GM21737 (cell line): ENCODE measurements at regions not wholly inside any gene's neighbourhood (a gene's known extent, or its start where the extent isn't known, plus 50 kb on each side); places are given as distances from the start of the nearest gene placed in this dataset.
"Not testable (repeated sequence)": the region's sequence is repeated elsewhere in the genome, so short reads cannot be mapped to it uniquely, and the experiment has no call there.

ENCODE experiments used
- ATAC-seq: cut with Tn5 transposase; IDR thresholded peaks from one replicate; pipeline ENCODE4 v1.9.1; 2021; ENCODE audit warnings: mild to moderate bottlenecking, moderate library complexity; ENCODE audit not compliant: unreplicated experiment

DNA sequence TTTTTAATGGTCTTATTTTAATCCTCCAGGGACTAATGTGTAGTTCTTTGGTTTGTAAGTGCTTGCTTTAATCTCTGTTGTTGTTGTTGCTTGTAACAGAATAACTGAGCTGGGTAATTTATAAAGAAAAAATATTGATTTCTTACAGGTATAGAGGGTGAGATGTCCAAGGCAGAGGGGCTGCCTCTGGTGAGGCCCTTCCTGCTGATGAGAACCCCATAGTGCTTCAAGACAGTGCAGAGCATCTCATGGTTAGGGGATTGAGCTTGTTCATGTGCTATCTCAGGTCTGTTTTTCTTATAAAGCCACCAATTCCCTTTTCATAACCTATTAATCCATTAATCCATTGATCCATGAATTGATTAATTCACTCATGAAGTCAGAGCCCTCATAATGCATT lies 516.3 kb upstream of the KCND2 start:
- no peak for ATAC-seq

DNA sequence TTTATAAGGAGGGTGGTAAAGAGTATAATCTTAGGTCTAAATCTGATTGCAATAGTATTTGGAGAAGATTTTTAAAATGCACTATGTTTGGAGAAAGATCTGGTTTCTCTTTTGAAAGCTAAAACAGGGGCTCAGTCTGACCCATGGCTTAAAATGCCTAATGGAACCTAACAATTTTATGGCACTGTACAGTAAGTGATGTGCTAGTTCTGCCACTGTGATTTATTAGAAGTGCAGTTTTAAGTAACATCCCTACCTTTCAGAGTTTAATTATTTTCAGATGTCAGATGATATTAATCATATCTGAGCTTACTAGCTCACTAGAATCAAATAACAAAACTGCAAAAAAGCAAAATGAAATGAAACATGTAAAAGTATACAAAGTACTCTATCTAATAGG lies 514.7 kb upstream of the KCND2 start:
- no peak for ATAC-seq

DNA sequence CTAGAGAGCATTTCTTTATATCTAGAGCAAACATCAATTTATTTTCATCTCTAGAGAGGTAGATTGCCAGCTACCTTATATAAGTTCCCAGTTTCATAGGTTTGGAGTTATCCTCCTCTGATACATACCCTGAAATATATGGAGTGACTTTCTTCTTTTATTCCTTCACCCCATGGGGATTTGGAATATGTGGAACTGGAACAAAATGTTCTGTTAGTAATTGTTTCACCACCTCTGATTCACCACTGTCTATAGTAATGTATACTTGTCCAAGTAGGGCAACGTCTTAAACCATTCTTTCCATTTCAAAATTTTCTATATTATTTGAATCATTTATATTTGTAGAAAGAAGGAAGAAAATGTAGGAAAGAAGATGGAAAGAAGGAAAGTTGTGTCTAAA lies 511.2 kb upstream of the KCND2 start:
- no peak for ATAC-seq

DNA sequence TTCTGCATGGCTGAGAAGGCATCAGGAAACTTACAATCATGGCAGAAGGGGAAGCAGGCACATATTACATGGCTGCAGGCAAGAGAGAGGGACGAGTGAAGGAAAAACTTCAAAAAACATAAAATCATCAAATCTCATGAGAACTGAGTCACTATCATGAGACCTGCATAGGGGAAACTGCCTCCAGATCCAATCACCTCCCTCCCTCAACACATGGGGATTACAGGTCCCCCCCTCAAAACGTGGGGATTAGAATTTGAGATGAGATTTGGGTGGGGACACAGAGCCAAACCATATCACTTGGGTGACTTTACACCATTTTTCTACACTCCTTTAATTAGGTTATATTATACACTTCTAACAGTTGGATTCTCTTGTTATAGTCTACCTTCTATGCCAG lies 490.7 kb upstream of the KCND2 start:
- ATAC-seq: no peak

DNA sequence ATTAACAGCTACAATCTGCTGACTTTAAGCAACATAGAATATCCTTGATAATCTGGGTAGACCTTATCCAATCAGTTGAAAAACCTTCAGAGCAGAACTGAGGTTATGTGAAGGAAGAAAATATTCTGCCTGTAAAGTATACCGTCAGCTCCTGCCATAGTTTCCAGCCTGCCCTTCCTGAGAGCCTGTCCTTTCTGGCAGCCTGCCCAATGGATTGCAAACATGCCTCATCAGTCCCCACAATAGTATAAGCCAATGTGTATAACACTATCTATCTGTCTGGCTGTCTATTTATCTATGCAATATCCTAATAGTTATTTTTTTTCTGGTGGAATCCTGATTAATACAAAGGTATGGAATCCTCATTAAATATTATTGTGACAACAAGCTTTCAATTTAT lies 489.2 kb upstream of the KCND2 start:
- ATAC-seq: no peak

DNA sequence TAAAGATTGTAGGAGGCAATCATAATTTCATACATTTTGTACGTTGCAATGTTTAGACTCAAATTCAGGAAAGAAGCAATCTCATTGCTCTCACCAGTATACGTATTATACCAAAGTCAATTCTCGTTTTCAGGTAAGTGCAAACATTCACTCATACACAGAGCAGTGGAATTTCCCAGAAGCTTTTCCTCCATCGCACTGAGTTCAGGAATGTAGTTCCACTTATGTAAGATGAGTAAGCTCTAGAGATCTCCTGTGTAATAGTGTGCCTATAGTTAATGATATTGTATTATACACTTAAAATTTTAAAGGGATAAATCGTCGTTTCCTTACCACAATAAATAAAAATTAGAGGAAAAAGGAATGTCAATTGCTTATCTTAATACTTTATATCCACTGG lies 470.8 kb upstream of the KCND2 start:
- ATAC-seq: no peak

DNA sequence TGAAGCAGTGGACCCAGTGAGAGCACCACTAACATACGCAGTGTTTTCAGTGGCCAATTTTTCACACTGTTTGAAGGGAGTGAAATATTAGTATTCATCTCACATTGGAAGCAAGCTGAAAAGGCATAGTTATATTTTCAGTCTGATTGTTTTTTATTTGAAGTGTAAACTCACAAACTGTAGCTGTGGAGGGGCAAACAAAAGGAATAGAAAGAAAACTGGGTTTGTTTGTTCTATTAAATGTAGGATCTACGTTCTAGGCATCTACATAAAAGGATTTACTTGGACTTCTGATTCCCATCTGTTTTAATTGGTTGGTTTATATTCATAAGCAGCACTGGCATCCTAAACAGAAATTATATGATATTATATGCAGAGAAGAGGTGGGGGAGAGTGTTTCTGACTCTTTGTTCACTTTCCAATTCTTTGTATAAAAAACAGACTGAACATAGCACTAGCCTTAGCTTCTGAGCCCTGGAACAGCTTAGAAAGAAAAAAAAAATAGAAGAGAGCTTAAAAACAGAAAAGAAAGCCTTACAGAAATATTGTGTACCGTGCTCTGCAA lies 447.8 kb upstream of the KCND2 start:
- ATAC-seq: no peak

DNA sequence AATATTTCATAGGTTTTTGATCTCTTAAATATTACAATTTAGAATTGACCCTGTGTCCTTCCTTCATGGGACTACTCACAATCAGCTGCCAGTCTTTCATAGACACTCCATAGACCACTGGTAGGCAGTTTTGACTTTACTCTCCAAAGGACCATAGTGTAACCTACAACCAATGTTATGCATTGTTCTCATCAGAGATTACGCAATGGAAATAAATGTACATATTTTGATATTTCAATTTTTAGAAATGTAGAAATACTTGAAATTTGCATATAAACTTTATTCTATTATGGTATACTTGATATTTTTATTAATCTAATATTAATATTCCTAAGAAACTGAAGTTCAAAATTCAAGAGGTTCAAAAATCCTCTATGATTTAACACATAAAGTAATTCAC lies 446.4 kb upstream of the KCND2 start:
- ATAC-seq: no peak

DNA sequence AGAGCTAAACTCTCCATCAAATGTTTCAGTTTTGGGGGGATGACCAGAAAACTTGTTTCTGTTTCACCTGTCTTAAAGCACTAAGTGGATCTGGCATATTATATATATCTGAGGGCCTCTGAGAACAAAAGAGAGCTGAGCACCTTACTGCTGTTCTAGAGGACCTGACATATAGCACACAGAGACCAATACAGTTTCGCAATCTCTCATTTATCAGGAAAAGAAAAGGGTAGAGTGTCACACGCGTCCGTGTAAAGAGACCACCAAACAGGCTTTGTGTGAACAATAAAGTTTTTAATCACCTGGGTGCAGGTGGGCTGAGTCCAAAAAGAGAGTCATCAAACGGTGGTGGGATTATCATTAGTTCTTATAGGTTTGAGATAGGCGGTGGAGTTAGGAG lies 434.5 kb upstream of the KCND2 start:
- ATAC-seq: no peak

DNA sequence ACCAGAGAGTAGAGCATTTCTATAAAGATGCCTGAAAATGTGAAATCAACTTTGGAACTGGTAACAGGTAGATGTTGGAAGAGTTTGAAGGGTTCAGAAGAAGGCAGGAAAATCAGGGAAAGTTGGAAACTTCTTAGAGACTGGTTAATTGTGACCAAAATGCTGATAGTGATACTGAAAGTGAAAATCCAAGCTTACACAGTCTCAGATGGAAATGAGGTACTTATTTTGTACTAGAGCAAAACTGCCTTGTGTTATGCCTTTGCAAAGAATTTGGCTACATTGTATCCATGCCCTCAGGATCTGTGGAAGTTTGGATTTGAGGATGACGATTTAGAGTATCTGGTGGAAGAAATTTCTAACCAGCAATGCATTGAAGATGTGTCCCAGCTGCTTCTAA lies 430.6 kb upstream of the KCND2 start:
- ATAC-seq: no peak

DNA sequence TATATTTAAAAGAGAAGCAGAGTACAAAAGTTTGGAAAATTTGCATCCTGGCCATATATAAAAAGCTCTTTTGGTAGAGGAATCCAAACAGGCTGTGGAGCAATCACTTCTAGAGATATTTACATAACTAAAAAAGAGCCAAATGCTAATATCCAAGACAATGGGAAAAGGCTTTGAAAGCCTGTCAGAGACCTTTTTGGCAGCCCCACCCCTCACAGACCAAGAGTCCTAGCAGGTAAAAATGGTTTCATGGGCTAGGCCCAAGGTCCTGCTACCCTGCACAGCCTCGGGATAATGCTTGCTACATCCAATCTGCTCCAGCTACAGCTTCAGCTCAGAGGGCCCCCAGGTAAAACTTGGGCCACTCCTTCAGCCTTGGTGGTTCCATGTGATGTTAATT lies 430.2 kb upstream of the KCND2 start:
- ATAC-seq: no peak

DNA sequence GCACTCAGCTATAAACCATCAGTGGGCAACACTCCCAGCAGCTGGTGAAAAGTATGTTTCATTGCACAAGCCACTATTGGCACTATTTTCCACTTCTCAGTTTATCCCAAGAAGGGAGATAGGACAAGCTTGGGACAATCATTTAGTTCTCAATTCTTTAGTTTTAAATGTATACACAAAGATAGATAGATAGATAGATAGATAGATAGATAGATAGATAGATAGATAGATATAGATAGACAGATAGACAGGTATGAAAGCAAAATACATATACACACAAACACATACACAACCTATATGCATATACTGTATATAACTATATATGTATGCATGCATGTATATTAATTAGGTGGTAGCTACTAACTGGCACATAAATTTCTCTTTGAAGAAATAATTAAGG lies 411.6 kb upstream of the KCND2 start:
- ATAC-seq: no peak

DNA sequence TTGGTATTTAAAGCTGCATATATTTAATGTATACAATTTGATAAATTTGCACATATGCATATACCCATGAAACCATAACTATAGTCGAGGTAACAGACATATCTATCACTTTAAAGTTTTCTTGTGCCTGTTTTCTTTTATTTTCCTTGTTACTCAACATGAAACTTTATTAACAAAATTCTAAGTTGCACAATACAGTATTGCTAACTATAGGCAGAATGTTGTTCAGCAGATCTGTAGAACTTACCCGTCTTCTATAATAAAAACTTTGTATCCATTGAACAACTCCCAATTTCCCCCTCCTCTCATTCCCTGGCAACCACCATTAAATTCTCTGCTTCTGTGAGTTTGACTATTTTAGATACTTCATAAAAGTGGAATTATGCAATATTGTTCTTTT lies 404.6 kb upstream of the KCND2 start:
- no peak for ATAC-seq

DNA sequence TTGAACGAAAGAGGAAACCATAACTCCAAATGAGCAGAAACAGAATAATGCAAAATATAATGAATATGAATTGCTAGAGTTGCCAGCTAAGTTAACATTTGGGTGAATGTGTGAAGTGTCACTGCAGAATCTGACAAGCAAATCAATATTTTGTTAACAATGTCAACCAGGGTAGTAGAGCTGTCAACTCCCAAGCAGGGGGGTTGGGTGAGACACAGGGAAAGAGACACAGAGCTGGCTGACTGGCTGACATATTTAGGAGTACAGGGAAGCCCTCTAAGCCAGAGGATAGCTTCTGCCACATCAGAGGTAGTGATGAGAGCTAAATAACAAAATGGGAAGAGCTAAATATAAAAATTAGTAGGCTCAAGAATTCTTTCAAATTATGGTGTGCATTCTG lies 393.1 kb upstream of the KCND2 start:
- no peak for ATAC-seq

DNA sequence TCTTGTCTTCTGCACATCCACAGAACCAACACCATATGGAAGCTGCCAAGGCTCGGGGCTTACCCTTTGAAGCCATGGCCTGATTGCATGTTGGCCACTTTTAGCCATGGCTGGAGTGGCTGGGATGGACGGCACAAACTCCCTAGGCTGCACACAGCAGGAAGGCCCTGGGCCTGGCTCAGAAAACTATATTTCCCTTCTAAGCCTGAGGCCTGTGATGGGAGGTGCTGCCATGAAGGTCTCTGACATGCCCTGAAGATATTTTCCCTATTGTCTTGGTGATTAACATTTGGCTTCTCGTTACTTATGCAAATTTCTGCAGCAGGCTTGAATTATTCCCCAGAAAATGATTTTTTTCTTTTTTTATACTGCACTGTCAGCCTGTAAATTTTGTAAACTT lies 387.0 kb upstream of the KCND2 start:
- no peak for ATAC-seq

DNA sequence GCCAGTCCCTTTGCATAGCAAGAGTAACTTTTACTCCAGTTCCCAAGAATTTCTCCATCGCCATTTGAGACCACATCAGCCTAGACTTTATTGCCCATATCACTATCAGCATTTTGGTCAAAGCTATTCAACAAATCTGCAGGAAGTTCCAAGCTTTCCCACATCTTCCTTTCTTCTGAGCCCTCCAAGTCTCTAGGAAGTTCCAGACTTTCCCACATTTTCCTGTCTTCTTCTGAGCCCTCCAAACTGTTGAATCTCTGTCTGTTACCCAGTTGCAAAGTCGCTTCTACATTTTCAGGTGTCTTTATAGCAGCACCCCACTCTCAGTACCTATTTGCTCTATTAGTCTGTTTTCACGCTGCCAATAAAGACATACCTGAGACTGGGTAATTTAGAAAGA lies 386.4 kb upstream of the KCND2 start:
- ATAC-seq: not testable (repeated sequence)

DNA sequence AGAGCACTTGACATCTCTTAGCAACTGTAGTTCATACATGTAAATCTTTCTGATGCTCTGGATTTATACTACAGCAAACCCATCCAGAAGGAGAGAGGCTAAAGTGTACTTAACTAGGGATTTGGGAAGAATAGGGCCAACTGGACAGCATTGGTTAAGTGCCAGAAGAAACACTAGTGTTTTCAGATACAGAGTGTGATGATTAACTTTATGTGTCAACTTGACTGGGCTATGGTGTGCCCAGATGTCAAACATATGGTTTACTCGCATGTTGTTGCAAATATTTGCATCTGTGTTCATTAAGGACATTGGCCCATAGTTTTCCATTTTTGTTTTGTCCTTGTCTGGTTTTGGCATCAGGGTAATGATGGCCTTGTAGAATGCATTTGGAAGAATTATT lies 384.7 kb upstream of the KCND2 start:
- no peak for ATAC-seq

DNA sequence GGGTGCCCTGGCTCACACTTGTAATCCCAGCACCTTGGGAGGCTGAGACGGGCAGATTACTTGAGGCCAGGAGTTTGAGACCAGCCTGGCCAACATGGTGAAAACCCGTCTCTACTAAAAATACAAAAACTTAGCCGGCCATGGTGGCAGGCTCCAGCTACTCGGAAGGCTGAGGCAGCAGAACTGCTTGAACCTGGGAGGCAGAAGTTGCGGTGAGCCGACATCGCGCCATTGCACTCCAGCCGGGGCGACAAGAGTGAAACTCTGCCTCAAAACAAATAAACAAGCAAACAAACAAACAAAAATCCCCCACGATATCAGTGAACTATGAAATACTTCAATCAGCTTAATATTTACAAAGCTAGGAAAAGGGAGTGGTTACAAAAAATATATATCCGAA lies 382.3 kb upstream of the KCND2 start:
- no peak for ATAC-seq

DNA sequence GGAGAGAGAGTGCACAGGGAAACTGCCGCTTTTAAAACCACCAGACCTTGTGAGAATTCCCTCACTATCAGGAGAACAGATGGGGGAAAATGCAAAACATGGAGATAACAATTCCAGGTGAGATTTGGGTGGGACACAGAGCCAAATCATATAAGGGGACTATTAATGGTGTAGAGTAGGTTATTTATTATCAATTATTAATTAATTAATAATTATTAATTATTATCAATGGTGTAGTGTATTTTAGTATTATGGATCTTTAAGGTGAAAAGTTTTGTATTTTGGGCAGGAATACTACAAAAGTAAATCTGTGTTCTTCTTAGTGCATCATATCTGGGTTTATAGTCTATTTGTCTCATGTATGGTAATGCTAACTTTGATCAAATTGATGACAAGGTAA lies 377.7 kb upstream of the KCND2 start:
- no peak for ATAC-seq

DNA sequence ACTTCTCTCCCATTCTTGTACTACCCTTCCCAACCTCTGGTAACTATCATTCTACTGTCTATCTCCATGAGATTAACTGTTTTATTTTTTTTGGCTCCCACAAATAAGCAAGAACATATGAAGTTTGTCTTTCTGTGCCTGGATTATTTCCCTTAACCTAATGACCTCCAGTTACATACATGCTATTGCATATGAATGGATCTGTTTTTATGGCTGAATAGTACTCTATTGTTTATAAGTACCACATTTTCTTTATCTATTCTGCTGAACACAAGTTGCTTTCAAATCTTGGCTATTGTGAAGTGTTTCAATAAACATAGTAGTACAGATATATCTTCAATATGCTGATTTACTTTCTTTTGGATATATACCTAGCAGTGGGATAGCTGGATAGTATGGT lies 376.6 kb upstream of the KCND2 start:
- ATAC-seq: no peak

DNA sequence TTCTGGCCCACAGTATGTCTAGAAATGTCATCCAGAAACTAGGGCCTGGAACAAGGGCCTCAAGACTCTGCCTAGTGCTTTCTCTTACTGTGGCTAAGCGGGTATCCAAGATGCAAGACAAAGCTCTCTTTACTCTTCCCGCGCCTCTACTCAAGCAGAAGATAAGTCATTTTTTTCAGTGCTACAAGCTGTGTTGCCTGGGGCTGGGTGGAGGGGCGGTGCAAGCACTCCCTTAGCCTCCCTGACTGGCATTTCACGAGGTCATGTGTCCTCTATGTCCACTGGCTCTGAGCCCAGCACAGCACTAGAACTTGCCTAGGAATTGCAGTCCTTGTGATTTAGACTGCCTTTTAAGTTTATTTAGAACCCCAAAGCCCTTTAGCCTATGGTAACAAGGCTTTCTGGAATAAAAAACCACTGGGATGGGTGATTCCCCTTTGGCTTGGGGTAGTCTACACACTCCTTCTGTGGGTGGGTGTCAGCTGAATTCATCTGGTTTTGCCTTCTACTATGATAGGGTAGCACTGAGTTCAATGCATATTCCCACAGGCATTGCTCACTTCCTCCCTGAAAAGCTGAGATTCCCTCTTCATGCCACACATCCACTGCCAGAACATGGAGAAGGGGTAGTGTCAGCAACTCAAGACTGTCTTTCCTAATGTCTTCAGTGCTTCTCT lies 371.8 kb upstream of the KCND2 start:
- no peak for ATAC-seq

DNA sequence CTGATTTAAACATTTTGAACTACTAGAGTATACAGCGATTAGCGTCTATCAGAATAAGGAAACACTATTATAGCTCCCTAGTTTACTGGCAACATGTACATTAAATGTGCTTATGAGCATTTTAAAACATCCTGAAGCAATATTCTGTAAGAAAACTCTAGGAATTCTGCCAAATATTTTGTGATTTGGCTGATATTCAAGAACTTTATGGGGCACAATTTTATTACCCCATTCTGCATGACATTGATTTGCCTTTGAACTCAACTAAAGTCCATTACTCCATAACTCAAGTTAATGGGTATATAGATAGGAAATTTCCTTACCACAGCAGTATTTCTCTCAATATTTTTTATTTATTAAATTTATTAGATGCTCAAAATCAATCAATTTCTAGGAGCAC lies 369.9 kb upstream of the KCND2 start:
- ATAC-seq: no peak

DNA sequence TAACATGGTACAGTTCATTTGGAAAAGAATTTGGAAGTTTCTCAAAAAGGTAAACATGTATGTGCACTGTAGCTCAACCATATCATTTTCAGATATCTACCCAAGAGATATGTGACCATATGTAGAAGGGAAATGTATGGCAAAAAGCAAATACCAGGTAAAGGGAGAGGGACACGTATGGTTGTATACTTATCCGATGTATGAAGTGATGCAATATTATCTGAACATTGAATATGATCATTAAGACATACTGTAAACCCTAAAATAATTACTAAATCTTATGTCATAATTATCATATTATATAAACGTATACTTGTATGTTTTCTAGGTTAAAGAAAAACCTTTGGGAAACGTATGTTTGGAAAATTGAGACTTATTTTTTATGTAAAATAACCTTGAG lies 367.5 kb upstream of the KCND2 start:
- ATAC-seq: no peak
